ENCODE measurements at regions not wholly inside any gene's neighbourhood (a gene's known extent, or its start where the extent isn't known, plus 50 kb on each side); places are given as distances from the start of the nearest gene placed in this dataset.
"Not testable (repeated sequence)": the region's sequence is repeated elsewhere in the genome, so short reads cannot be mapped to it uniquely, and the experiment has no call there.

DNA sequence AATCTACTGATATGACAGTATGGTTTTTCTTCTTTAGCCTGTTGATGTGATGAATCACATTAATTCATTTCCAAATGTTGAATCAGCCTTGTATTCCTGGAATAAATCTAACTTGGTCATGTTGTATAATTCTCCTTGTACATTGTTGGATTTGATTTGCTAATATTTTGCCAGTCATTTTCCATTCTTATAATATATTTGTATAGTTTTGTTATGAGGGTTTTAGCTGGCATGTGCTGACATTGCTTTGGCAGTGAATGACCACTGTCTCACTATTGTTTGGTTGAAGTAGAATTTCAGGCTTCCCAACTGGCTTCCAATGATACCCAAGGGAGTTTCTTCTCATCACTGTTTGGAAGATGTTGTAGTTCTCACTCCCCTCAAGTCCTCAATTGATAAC is 983.0 kb upstream of the PTPRD start:
- ATAC-seq (no peak), DNase-seq (no peak)
- intact Hi-C loops (cut with DNase I) = no loop called here

DNA sequence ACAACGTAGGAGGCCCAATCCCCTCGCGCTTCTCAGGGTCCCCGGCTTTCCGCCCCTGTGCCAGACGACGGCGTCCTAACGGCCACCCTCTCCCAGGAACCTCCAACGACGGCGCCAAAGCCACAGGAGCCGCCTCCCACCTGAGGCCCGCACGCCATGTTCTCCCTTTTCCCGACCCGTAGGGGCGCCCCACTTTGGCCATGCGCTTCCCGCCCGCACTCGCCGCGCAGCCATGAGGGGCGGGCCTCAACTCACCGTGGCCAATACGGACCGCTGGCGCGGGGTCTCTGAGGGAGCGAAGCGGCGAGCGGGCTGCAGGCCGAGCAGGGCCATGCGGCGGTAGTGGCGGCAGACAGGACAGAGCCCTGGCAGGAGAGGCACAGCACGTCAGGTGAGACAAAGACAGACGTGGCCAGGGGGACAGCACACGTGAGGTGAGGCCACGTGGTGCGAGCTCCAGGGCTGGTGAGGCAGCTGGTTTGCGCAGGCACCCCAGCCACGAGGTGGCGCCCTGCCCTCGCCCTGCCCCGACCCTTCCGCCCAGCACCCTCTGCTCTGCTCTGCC is 1005.5 kb upstream of the PTPRD start:
- ATAC-seq (peak in 1 of 2 donors; percentile 23), DNase-seq (no peak)
- intact Hi-C loops (cut with DNase I) = no loop called here

DNA sequence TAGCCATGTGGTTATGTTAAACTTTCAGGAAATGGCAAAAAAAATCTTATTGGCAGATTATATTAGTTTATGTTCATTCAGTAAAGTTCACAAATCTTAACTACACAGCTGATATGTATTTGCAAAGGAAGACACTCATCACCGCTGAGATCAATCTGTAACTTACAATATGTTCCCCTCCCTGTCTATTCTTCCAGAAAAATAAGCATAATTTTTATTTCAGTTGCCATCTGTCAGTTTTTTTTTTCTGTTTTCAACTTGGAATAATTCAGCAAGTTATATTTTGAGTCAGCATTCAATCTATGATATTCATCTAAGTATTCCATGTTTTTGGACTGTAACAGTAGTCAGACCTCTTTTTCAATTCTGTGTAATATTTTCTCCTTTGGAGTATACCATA is 1019.9 kb upstream of the PTPRD start:
- no peak for ATAC-seq
- no peak for DNase-seq
- intact Hi-C loops (cut with DNase I) = no loop called here

DNA sequence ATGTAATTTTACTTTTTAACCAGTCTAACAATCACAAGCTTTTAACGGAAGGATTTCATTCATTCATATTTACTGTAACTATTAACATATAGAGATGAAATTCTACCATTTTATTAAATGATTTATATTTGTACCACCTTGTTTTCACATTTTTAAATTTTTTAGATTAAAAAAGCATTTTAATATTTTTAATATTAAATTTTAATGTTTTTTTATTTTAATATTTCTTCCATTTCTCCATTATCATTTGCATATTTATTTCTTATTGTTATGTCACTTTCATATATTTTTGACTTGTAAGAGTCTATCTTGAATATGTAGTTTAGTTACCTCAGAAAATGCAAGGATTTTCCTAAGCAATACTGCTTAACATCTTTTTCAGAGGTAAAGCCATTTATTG is 1034.0 kb upstream of the PTPRD start:
- DNase-seq (no peak), ATAC-seq (no peak)
- intact Hi-C loops (cut with DNase I) = loop anchor here in 1 of 2 donors (10.0 kb wide), 1 partner anchor 122 kb away; no protein-coding TSS in a partner anchor

DNA sequence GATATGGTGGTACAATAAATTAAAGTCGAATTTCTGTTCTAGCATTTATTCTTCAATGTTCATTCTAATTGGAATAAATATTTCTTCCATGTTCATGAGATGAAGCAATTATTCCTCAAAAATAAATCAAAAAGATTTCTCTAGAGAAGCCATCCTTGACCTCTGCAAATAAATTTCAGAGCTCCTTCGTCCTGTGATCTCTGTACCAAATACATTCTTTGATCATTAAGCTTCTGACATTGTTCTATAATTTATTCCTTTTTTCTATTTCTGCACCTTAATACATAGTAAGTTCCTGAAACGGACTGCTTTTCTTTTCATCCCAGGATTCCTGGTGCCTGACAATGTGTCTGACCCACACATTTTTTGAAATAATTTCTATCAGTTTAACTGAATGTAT is 1039.3 kb upstream of the TYRP1 start:
- ATAC-seq (no peak), DNase-seq (no peak)
- intact Hi-C loops (cut with DNase I) = no loop called here

DNA sequence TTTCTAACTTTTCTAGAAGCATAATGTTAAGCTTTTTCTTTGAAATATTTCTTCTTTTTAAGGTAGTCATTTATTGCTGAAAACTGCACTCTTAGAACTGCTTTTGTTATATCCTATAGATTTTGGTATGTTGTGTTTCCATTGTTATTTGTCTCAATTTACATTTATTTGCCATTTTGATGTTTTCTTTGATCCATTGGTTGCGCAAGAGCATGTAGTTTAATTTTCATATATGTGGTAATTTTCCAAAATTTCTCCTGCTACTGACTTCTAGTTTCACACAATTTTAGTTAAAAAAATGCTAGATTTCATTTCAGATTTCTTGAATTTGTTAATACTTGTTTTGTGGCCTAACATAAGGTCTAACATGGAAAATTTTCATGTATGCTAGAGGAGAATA is 1029.3 kb upstream of the TYRP1 start:
- no peak for DNase-seq
- intact Hi-C loops (cut with DNase I) = no loop called here
- no peak for ATAC-seq

DNA sequence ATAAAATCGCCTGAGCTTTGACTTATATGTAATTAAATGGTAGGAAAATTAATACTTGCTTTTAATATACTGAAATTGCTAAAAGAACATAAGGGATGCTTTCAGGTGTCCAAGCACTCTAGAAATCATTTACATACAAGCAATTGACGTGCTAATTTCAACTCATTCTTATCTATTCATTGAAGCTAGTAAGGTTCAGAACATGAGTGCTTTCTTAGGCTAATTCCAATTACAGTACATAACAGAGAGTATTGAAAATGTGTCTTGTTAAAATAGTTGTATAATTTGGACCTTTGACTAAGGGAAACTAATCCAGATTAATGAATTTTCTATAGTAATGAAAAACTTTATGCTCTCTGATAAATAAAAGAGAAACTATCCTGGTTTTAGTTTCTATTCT is 1016.4 kb upstream of the TYRP1 start:
- no peak for DNase-seq
- intact Hi-C loops (cut with DNase I) = no loop called here
- ATAC-seq = no peak

DNA sequence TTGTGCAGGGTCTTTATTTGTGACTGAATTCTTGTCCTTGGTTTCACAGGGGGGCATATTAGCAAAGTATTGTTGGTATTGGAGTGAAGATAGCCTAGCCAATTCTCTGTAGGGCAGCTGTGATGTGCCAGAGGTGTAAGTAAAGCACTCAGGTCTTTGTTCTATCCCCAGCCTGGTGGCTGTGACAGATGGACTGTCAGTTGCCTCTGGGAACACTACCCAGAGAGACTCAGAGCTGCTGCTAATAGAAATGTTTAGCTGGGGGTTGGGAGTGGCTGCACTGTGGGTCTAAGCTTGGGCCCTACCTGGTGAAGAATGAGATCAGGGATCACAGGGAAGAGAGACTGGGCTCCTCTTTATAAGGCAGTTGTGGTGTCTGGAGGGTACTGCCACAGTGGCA is 1006.5 kb upstream of the TYRP1 start:
- ATAC-seq (no peak), DNase-seq (no peak)
- intact Hi-C loops (cut with DNase I) = no loop called here

DNA sequence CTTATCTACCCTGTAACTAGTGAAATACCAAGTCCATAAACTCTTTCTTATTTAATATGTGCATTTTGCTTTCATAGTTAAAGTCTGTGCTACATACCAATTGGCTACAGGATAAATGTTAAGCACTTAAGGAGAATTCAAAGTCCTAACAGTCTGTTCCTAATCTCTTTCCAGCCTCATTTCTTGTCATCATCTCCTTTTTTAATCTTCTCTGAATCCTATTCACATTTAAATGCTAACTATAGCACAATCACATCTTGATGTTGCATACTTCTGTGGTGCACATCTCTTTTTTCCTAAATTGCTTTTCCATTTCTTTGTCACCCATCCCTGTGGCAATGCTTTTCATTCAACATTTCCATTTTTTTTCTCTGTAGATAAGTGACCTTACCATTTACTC is 996.1 kb upstream of the TYRP1 start:
- DNase-seq (no peak), ATAC-seq (no peak)
- intact Hi-C loops (cut with DNase I) = no loop called here

DNA sequence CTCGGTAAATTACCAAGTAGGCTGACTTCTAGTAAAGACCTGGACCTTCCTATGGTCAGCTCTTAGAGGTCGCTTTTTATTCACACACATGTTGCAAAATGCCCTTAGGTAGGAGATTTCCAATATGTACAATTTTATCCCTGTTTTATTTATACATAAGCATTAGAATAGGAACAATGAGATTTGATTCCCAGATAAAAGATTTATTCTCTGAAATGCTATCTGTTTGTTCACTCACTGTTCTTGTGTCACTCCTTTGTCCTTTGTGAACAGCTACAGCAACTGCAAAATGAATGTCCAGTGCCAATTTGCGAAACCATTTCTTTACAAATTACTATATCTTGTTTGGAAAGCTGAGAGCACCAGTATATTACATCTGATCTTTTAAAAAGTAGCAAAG is 991.5 kb upstream of the TYRP1 start:
- DNase-seq (no peak), ATAC-seq (no peak)
- intact Hi-C loops (cut with DNase I) = loop anchor here in 1 of 2 donors (10.0 kb wide), 1 partner anchor 63 kb away; no protein-coding TSS in a partner anchor

DNA sequence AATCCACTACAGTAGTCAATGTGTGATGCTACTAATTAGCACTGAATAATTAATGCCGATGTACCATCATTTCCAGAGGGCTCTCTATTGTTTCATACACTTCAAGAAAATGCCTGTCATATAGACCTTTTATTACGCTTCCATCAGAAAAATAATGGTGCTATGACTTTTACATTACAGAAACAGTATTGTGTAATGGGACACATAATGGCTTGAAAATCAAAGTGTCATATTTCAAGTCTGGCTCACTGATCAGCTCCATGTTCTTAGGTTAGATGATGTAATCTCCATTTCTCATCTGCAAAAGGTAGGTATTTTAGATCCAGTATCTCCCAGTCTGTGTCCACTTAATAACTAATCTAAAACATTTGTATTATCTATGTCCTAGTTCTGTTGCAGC is 990.6 kb upstream of the TYRP1 start:
- ATAC-seq = no peak
- no peak for DNase-seq
- intact Hi-C loops (cut with DNase I) = loop anchor here in 1 of 2 donors (10.0 kb wide), 1 partner anchor 62 kb away; no protein-coding TSS in a partner anchor

DNA sequence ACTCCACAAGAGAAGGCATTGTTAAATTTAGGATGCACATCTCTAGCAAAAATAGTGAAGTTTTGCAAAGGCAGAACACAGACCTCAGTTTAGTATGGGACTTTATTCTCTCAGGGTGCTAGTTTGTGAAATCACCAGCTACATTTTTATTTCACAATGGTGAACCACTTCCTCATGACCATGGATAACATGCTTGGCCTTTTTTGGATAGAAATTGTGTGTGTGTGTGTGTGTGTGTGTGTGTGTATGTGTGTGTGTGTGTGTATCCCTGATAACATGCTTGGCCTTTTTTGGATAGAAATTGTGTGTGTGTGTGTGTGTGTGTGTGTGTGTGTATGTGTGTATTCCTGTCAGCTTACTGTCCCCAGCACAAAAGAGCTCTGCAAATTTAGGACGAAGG is 989.0 kb upstream of the TYRP1 start:
- intact Hi-C loops (cut with DNase I) = loop anchor here in 1 of 2 donors (10.0 kb wide), 1 partner anchor 61 kb away; no protein-coding TSS in a partner anchor
- not testable (repeated sequence) for DNase-seq, ATAC-seq

DNA sequence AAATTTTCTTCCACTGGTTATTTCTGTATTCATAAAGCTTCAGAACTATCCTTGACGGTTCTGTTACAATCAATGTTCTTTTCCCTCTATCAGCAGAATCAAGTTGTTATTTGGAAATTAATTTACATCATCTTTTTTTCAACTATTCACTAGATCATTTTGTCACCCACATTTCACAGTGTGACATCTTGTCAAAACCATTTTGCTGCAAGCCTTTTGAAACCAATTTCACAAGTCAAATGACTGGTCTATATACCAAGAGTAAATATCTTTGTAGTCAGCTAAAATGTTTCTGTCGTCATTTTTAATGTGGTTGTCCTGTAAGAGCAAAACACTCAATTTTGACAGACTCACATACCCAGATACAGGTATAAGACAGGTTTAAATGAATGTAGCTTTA is 984.3 kb upstream of the TYRP1 start:
- ATAC-seq = no peak
- intact Hi-C loops (cut with DNase I) = loop anchor here in 1 of 2 donors (10.0 kb wide), 1 partner anchor 56 kb away; no protein-coding TSS in a partner anchor
- DNase-seq = no peak

DNA sequence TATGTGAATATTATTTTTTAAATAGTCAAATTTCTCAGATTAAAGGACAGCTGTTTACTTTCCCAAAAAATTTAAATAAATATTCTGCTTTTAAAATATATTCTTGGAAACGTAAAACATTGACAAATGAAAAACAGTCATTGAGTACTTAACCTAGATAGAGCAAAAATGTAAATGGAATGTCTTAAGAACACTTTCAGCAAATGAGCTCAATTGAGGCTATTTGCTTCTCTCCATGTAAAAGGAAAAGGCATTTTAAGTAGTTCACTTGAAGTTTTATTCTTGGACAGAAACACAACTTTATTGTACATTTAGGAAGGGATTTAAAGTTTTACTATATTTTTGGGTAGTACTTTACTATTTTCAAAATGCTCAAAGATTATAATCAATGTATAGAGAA is 983.6 kb upstream of the TYRP1 start:
- DNase-seq (no peak), ATAC-seq (no peak)
- intact Hi-C loops (cut with DNase I) = loop anchor here in 1 of 2 donors (10.0 kb wide), 1 partner anchor 55 kb away; no protein-coding TSS in a partner anchor

DNA sequence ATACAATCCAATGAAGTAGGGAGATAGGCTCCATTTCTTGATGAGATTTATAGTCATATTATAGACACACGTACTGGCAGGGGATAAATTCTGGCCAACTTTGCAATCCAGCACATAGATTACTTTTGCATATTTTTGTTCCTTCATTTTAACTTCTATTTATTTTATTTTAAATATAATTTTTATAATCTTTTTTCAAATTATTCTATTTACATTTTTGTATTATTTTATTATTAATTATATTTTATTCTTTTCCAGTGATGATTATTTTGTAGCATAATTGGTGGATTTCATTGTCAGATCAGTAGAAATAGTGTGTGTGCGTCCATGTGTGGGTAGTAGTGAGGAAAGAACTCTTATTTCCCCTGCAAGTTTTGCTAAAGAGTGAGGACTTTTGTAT is 980.1 kb upstream of the TYRP1 start:
- ATAC-seq = no peak
- no peak for DNase-seq
- intact Hi-C loops (cut with DNase I) = no loop called here

DNA sequence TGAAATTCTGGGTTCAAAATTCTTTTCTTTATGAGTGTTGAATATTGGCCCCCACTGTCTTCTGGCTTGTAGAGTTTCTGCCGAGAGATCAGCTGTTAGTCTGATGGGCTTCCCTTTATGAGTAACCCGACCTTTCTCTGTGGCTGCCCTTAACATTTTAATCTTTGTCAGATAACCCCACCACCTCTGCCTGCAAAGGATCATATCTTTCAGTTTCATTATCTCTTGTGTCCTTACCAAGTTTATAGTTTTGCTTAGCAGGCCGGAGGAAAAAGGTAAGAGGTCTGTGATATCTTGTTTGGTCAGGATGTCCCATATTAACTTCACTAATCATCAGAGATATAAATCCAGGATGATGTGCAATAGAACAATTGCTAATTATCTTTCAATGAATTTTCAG is 970.2 kb upstream of the TYRP1 start:
- DNase-seq = no peak
- intact Hi-C loops (cut with DNase I) = no loop called here
- no peak for ATAC-seq

DNA sequence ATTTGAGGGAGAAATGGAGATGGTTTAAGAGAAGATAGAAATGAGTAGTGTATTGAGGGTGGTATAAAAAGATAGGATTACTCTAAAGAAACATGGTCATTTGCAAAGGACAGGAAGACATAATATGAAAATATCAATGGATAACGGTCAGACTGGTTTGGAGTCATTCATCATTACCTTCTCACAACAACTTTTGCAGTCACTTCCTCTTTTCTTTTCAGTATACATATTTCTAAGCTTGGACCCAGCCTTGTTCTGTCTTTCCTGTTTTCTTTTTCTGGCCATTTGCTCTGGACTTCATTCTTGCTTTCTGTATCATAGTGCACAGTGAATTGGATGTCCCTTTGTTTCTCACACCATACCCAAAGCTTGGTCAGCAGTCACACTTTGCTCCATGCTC is 966.5 kb upstream of the TYRP1 start:
- intact Hi-C loops (cut with DNase I) = no loop called here
- ATAC-seq = no peak
- DNase-seq = no peak

DNA sequence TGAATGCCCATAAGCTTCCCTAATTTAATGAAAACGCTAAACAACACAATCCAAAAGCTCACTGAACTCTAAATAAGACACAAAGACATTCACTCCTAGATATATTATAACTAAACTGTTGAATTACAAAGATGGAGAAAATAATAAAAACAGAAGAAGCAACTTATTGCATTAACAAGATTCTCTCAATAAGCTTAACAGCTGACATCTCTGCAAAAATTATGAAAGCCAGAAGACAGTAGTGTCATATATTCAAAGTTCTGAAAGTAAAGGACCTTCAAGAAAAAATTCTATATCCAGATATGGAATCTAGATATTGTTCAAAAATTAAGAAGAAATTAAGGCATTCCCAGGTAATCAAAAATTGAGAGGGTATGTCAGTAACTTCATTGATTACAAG is 957.8 kb upstream of the TYRP1 start:
- intact Hi-C loops (cut with DNase I) = no loop called here
- ATAC-seq (no peak), DNase-seq (no peak)

DNA sequence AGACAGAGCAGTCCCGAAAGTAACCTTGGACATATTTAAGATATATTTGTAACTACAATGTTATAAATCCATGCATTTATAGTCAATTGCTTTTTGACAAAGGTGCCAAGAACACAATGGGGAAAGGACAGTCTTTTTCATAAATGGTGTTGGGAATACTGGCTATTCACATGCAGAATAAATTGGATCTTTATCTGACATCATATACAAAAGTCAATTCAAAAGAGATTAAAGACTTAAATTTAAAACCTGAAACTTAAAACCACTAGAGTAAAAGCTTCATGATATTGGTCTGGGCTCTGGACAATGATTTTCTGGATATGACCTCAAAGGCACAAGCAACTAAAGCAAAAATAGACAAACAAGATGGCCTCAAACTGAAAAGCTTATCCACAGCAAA is 950.7 kb upstream of the TYRP1 start:
- intact Hi-C loops (cut with DNase I) = no loop called here
- no peak for ATAC-seq

DNA sequence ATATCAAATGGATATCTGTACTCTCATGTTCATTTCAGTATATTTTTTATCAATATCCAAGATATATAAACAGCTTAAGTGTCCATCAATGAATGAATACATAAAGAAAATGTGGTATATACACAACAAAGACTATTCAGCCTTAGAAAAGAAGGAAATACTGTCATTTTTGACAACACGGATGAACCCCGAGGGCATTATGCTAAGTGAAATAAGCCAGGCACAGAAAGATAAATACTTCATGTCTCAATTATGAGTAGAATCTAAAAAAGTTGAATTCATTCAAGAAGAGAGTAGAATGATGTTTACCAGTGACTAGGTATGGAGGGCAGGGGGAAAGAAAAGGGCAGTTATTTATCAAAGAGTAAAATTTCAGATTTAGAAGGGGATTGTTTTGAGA is 949.8 kb upstream of the TYRP1 start:
- intact Hi-C loops (cut with DNase I) = no loop called here
- DNase-seq = no peak
- no peak for ATAC-seq

More for the DNA sequence above, 950.7 kb upstream of the TYRP1 start:
- DNase-seq = no peak

DNA sequence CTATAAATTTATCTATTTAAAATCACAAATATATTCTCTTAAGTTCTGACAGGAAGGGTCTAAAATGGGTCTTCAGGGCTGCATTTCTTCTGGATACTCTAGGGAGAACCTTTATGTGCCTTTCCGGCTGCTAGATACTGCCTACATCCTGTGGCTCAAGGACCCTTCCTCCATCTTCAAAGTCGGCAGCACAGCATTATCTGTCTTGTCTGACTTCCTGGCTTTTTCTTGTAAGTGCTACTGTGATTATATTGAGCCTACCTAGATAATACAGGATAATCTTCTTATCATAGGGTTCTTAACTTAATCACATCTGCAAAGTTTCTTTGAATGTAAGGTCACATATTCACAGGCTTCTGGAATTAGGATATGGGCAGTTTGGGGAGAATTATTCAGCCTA is 943.8 kb upstream of the TYRP1 start:
- no peak for ATAC-seq
- intact Hi-C loops (cut with DNase I) = no loop called here

DNA sequence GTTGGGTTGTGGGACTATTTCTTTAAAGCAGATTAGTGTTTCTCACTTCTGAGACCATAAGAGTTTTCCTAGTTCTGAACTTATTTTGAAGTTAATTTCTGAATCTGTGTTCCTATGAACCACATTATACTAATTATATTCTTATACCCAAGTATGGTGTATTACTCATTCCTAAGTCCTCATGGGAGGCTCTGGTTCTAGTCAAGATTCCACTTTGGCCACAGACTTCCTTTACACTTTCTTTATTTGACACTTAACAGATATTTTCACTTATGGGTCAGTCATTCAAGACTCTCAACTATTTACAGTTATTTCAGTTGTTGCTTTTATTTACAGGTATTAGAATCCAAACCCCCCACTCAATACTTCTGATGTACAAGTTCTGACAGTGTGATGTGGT is 937.2 kb upstream of the TYRP1 start:
- intact Hi-C loops (cut with DNase I) = no loop called here
- ATAC-seq (no peak), DNase-seq (no peak)

More for the DNA sequence above, 943.8 kb upstream of the TYRP1 start:
- no peak for DNase-seq
